Endothelial cell of umbilical vein (primary cell): ENCODE measurements at regions not wholly inside any gene's neighbourhood (a gene's known extent, or its start where the extent isn't known, plus 50 kb on each side); places are given as distances from the start of the nearest gene placed in this dataset.

Source experiments
- BruUV-seq: library from RNA; stranded (reverse); fragments of 400-500 nt; replicated peaks from 2 replicates; lab custom pipeline; 2021; lab: Mats Ljungman, UMichigan
- CTCF ChIA-PET: fragments of 300-600, 350-600 bp; sonication (Branson Sonifier 250); formaldehyde crosslinking; loops from one replicate; lab custom pipeline; 2021; ENCODE audit warnings: antibody characterized with exemption, inconsistent platforms; lab: Charles Lee
- POLR2A ChIA-PET: fragments of 300-600, 350-600 bp; sonication (Branson Sonifier 250); formaldehyde crosslinking; loops from one replicate; lab custom pipeline; 2021; ENCODE audit warnings: antibody characterized with exemption, inconsistent platforms; lab: Charles Lee
- DNase-seq: peaks from one replicate; pipeline ENCODE4 v3.0.0-alpha.2; 2011; ENCODE audit warnings: low read depth, low spot score
- FAIRE-seq: peaks from 2 replicates; lab custom pipeline; 2011; peaks lifted over from hg19 to GRCh38; lab: Jason Lieb, UNC
- H2AFZ ChIP-seq: 2 replicates; pipeline ENCODE4 v1.6.0; 2012; ENCODE audit warnings: low read depth, low read length, control low read depth, inconsistent platforms
- H3K27ac ChIP-seq: 2 replicates; pipeline ENCODE4 v1.5.1; 2011; ENCODE audit warnings: low read depth, mild to moderate bottlenecking, control low read depth, low read length, moderate library complexity; ENCODE audit not compliant: insufficient read depth
- H3K27me3 ChIP-seq, 2 experiments: 2 replicates each; pipeline versions ENCODE4 v1.6.0 to v1.6.1; 2011; ENCODE audit warnings: low read length in 2 of 2, mixed read lengths in 1 of 2; ENCODE audit not compliant: control insufficient read depth in 2 of 2, insufficient read depth in 2 of 2
- H3K36me3 ChIP-seq, 2 experiments: 2 replicates in 1 of 2; 3 replicates in 1 of 2; pipeline ENCODE4 v1.5.1; 2011; ENCODE audit warnings: low read length in 2 of 2, mild to moderate bottlenecking in 1 of 2, moderate library complexity in 1 of 2; ENCODE audit not compliant: control insufficient read depth in 2 of 2, insufficient read depth in 2 of 2; ENCODE audit errors: extremely low read depth in 1 of 2
- H3K4me1 ChIP-seq: 3 replicates; pipeline ENCODE4 v1.5.1; 2011; ENCODE audit warnings: mild to moderate bottlenecking, low read length; ENCODE audit not compliant: control insufficient read depth, insufficient read depth; ENCODE audit errors: extremely low read depth
- H3K4me2 ChIP-seq: 2 replicates; pipeline ENCODE4 v1.6.1; 2011; ENCODE audit warnings: low read length, control low read depth, mixed read lengths; ENCODE audit not compliant: insufficient read depth
- H3K4me3 ChIP-seq, 3 experiments: fragments of 200-600 bp in 1 of 3; sonication (generic), shearing (Covaris generic) in 1 of 3; replicated peaks in 1 of 3; 2 replicates each; pipeline ENCODE4 v1.5.1; 2011 to 2016; ENCODE audit warnings: control low read depth in 3 of 3, low read length in 3 of 3, mild to moderate bottlenecking in 2 of 3, inconsistent platforms in 1 of 3, low read depth in 1 of 3, moderate library complexity in 1 of 3; ENCODE audit not compliant: insufficient read depth in 1 of 3
- H3K79me2 ChIP-seq: 2 replicates; pipeline ENCODE4 v1.6.0; 2012; ENCODE audit warnings: low read length, inconsistent platforms; ENCODE audit not compliant: control insufficient read depth, insufficient read depth
- H3K9ac ChIP-seq: replicated peaks from 2 replicates; pipeline ENCODE3; 2011; ENCODE audit warnings: low read length, control low read depth; ENCODE audit not compliant: insufficient read depth; ENCODE audit errors: extremely low read depth
- H3K9me1 ChIP-seq: replicated peaks from 3 replicates; pipeline ENCODE4 v1.6.0; 2011; ENCODE audit warnings: mild to moderate bottlenecking, low read length; ENCODE audit not compliant: control insufficient read depth, insufficient read depth; ENCODE audit errors: extremely low read depth
- H3K9me3 ChIP-seq: replicated peaks from 2 replicates; pipeline ENCODE4 v1.5.1; 2012; ENCODE audit warnings: low read length, inconsistent platforms; ENCODE audit not compliant: control insufficient read depth, insufficient read depth
- H4K20me1 ChIP-seq: replicated peaks from 2 replicates; pipeline ENCODE3; 2011; ENCODE audit warnings: mild to moderate bottlenecking, low read length; ENCODE audit not compliant: control insufficient read depth, insufficient read depth; ENCODE audit errors: extremely low read depth
- CTCF ChIP-seq, 2 donors: IDR thresholded peaks; 1 replicate in 1 of 2; 2 replicates in 1 of 2; pipeline ENCODE4 v1.5.1; 2011; ENCODE audit warnings: low read length in 2 of 2, mild to moderate bottlenecking in 2 of 2, moderate library complexity in 2 of 2, control low read depth in 1 of 2, inconsistent platforms in 1 of 2, low read depth in 1 of 2; ENCODE audit not compliant: insufficient read depth in 1 of 2; ENCODE audit errors: extremely low read depth in 1 of 2
- EZH2 ChIP-seq: IDR thresholded peaks from 2 replicates; pipeline ENCODE4 v1.6.1; 2012; ENCODE audit warnings: borderline replicate concordance, low read depth, mild to moderate bottlenecking, moderate library complexity, low read length, inconsistent platforms; ENCODE audit not compliant: severe bottlenecking
- FOS ChIP-seq: IDR thresholded peaks from 2 replicates; pipeline ENCODE4 v1.6.1; 2011; ENCODE audit warnings: mild to moderate bottlenecking, low read length, moderate library complexity, borderline replicate concordance; ENCODE audit not compliant: insufficient read depth
- GATA2 ChIP-seq: IDR thresholded peaks from 2 replicates; pipeline ENCODE4 v1.7.0; 2011; ENCODE audit warnings: low read depth, mild to moderate bottlenecking, moderate library complexity, mixed read lengths, low read length; ENCODE audit not compliant: insufficient read length, insufficient read depth
- JUN ChIP-seq: IDR thresholded peaks from 2 replicates; pipeline ENCODE4 v1.6.1; 2011; ENCODE audit warnings: borderline replicate concordance, low read depth; ENCODE audit not compliant: insufficient read length, insufficient read depth
- MAX ChIP-seq: IDR thresholded peaks from 2 replicates; pipeline ENCODE4 v1.6.1; 2011; ENCODE audit not compliant: insufficient read depth, insufficient read length
- MYC ChIP-seq: IDR thresholded peaks from one replicate; pipeline ENCODE4 v1.6.1; 2011; ENCODE audit warnings: mild to moderate bottlenecking, low read depth, low read length
- POLR2A ChIP-seq: IDR thresholded peaks from 2 replicates; pipeline ENCODE4 v1.6.1; 2012; ENCODE audit warnings: low read depth, mild to moderate bottlenecking, control low read depth, low read length
- POLR2AphosphoS5 ChIP-seq: IDR thresholded peaks from 2 replicates; pipeline ENCODE4 v1.6.1; 2012; ENCODE audit warnings: low read depth, mild to moderate bottlenecking, control low read depth, low read length, moderate library complexity; ENCODE audit not compliant: insufficient read depth
- dilution Hi-C: fragments of 300-500 bp; cut with MboI; formaldehyde crosslinking; loops from one replicate; pipeline ENCODE4 v1.15.0; 2019; ENCODE audit warnings: low sequenced_read_pairs; ENCODE audit not compliant: extremely low pct_ligation_motif_present
- intact Hi-C: fragments of 100-400 bp; cut with micrococcal nuclease; formaldehyde crosslinking; loops from one replicate; pipeline ENCODE4 v1.10.0; 2022

- H3K36me3 ChIP-seq = no peaks in the 10 kb centered on the region
- no peaks in the 10 kb centered on the region for H3K4me1 ChIP-seq
- no peaks in the 10 kb centered on the region for H3K9me1 ChIP-seq
- no peaks in the 10 kb centered on the region for H4K20me1 ChIP-seq
- no TSS peak for BruUV-seq
- intact Hi-C loops = no loop called here
- no peaks in the 10 kb centered on the region for H3K79me2 ChIP-seq
- no peak overlapping the region for H3K9ac ChIP-seq
- no peak overlapping the region for H3K27ac ChIP-seq
- no peaks in the 10 kb centered on the region for H3K27me3 ChIP-seq
- H3K9me3 ChIP-seq = no peaks in the 10 kb centered on the region
- ChIA-PET POLR2A (no interaction called here), CTCF (no interaction called here)
- no peak for FAIRE-seq
- dilution Hi-C loops = no loop called here
- H3K4me2 ChIP-seq = no peak overlapping the region
- TF ChIP-seq FOS (no peak), MYC (no peak), POLR2A (no peak), POLR2AphosphoS5 (no peak), GATA2 (no peak), EZH2 (no peak), MAX (no peak), JUN (no peak), CTCF (IDR thresholded peaks at IDR 0.05; ENCODE audit: extremely low read depth in 1 of 2, insufficient read depth in 1 of 2, low read depth in 1 of 2, low read length in 2 of 2) (no peak)
- no peak for DNase-seq
- H3K4me3 ChIP-seq = no peak overlapping the region
- H2AFZ ChIP-seq = no peak overlapping the region
Observed at GRCh38 chr4:79148369-79148768, 177.5 kb downstream of the NAA11 start.
